ENCODE measurements at regions not wholly inside any gene's neighbourhood (a gene's known extent, or its start where the extent isn't known, plus 50 kb on each side); places are given as distances from the start of the nearest gene placed in this dataset.
"Not testable (repeated sequence)": the region's sequence is repeated elsewhere in the genome, so short reads cannot be mapped to it uniquely, and the experiment has no call there.

- DNase-seq (ENCODE audit: low read depth in 4 of 4, low spot score in 3 of 4), result no peak
Measured at GRCh38 chr2:47295981-47296635, 73.0 kb upstream of the EPCAM start.

- no peak for DNase-seq (ENCODE audit: low read depth in 4 of 4, low spot score in 3 of 4)
Measured at GRCh38 chr2:47295131-47295980, 73.8 kb upstream of the EPCAM start.

GRCh38 chr2:47293976-47294375 is 75.1 kb upstream of the EPCAM start:
- no peak for DNase-seq (ENCODE audit: low read depth in 4 of 4, low spot score in 3 of 4)

GRCh38 chr2:47288864-47289263 is 80.2 kb upstream of the EPCAM start:
- no peak for DNase-seq (ENCODE audit: low read depth in 4 of 4, low spot score in 3 of 4)

GRCh38 chr2:47283659-47284058 is 85.5 kb upstream of the EPCAM start:
- no peak for DNase-seq (ENCODE audit: low read depth in 4 of 4, low spot score in 3 of 4)

GRCh38 chr2:47282621-47283272 is 86.4 kb upstream of the EPCAM start:
- DNase-seq (ENCODE audit: low read depth in 4 of 4, low spot score in 3 of 4), result no peak

GRCh38 chr2:47279525-47279924 is 89.6 kb upstream of the EPCAM start:
- DNase-seq (ENCODE audit: low read depth in 4 of 4, low spot score in 3 of 4), result not testable (repeated sequence)

GRCh38 chr2:47277987-47278386 is 91.1 kb upstream of the EPCAM start:
- no peak for DNase-seq (ENCODE audit: low read depth in 4 of 4, low spot score in 3 of 4)

- no peak for DNase-seq (ENCODE audit: low read depth in 4 of 4, low spot score in 3 of 4)
Measured at GRCh38 chr2:47277187-47277586, 91.9 kb upstream of the EPCAM start.

- no peak for DNase-seq (ENCODE audit: low read depth in 4 of 4, low spot score in 3 of 4)
Measured at GRCh38 chr2:47276061-47276460, 93.0 kb upstream of the EPCAM start.

- DNase-seq (ENCODE audit: low read depth in 4 of 4, low spot score in 3 of 4), result no peak
Measured at GRCh38 chr2:47274054-47274782, 94.9 kb upstream of the EPCAM start.

GRCh38 chr2:47272905-47273758 is 96.0 kb upstream of the EPCAM start:
- DNase-seq (ENCODE audit: low read depth in 4 of 4, low spot score in 3 of 4), result no peak

- peak in 2 of 4 donors; percentile 32 to 42 for DNase-seq (ENCODE audit: low read depth in 4 of 4, low spot score in 3 of 4)
Measured at GRCh38 chr2:47272031-47272864, 95.9 kb upstream of the CALM2 start.

- no peak for DNase-seq (ENCODE audit: low read depth in 4 of 4, low spot score in 3 of 4)
Measured at GRCh38 chr2:47271054-47272000, 95.0 kb upstream of the CALM2 start.

GRCh38 chr2:47270421-47270820 is 94.1 kb upstream of the CALM2 start:
- DNase-seq (ENCODE audit: low read depth in 4 of 4, low spot score in 3 of 4), result no peak

- no peak for DNase-seq (ENCODE audit: low read depth in 4 of 4, low spot score in 3 of 4)
Measured at GRCh38 chr2:47269316-47270232, 93.3 kb upstream of the CALM2 start.

- DNase-seq (ENCODE audit: low read depth in 4 of 4, low spot score in 3 of 4), result no peak
Measured at GRCh38 chr2:47267711-47268086, 91.4 kb upstream of the CALM2 start.

All from left renal pelvis (tissue), 4 donors.